Endothelial cell of umbilical vein (primary cell): ENCODE measurements at regions not wholly inside any gene's neighbourhood (a gene's known extent, or its start where the extent isn't known, plus 50 kb on each side); places are given as distances from the start of the nearest gene placed in this dataset.

Experiments used
- JUN ChIP-seq: IDR thresholded peaks from 2 replicates; pipeline ENCODE4 v1.6.1; 2011; ENCODE audit warnings: borderline replicate concordance, low read depth; ENCODE audit not compliant: insufficient read length, insufficient read depth
- POLR2A ChIP-seq: IDR thresholded peaks from 2 replicates; pipeline ENCODE4 v1.6.1; 2012; ENCODE audit warnings: low read depth, mild to moderate bottlenecking, control low read depth, low read length
- TF ChIP-seq, protein P1 (sequence below), 2 donors: IDR thresholded peaks; 1 replicate in 1 of 2; 2 replicates in 1 of 2; pipeline ENCODE4 v1.5.1; 2011; ENCODE audit warnings: low read length in 2 of 2, mild to moderate bottlenecking in 2 of 2, moderate library complexity in 2 of 2, control low read depth in 1 of 2, inconsistent platforms in 1 of 2, low read depth in 1 of 2; ENCODE audit not compliant: insufficient read depth in 1 of 2; ENCODE audit errors: extremely low read depth in 1 of 2

DNA sequence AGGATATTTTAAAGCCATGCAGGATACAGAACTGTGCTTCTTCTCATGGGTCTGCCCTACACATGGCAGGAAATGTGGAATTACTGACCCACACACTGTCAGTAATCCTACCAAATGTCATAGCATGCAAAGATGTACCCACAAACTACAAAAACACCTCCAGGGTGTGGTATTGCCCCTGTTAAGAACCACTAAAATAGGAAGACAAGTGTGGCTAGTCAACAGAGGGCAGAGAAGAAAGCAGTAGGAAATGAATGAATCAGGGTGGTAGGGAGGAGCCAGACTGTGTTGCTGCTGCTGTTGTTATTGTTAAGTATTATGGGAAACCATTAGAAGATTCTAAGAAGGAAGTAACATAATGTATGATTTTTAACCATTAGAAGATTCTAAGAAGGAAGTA is 556.7 kb upstream of the ACVR2A start:
- TF ChIP-seq, protein P1, sequence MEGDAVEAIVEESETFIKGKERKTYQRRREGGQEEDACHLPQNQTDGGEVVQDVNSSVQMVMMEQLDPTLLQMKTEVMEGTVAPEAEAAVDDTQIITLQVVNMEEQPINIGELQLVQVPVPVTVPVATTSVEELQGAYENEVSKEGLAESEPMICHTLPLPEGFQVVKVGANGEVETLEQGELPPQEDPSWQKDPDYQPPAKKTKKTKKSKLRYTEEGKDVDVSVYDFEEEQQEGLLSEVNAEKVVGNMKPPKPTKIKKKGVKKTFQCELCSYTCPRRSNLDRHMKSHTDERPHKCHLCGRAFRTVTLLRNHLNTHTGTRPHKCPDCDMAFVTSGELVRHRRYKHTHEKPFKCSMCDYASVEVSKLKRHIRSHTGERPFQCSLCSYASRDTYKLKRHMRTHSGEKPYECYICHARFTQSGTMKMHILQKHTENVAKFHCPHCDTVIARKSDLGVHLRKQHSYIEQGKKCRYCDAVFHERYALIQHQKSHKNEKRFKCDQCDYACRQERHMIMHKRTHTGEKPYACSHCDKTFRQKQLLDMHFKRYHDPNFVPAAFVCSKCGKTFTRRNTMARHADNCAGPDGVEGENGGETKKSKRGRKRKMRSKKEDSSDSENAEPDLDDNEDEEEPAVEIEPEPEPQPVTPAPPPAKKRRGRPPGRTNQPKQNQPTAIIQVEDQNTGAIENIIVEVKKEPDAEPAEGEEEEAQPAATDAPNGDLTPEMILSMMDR (IDR thresholded peaks at IDR 0.05; ENCODE audit: extremely low read depth in 1 of 2, insufficient read depth in 1 of 2, low read depth in 1 of 2, low read length in 2 of 2), result no peak
- TF ChIP-seq POLR2A (no peak), JUN (no peak)
